PC-3 (cell line): ENCODE measurements at regions not wholly inside any gene's neighbourhood (a gene's known extent, or its start where the extent isn't known, plus 50 kb on each side); places are given as distances from the start of the nearest gene placed in this dataset.

Experiments
- EZH2phosphoT487 ChIP-seq: fragments of 300-600 bp; sonication (generic); IDR thresholded peaks from 2 replicates; pipeline ENCODE4 v1.6.1; 2018; ENCODE audit warnings: mild to moderate bottlenecking, antibody characterized with exemption, low read length, borderline replicate concordance
- TF ChIP-seq, protein P1 (sequence below): fragments of 300-600 bp; sonication (generic); conservative IDR thresholded peaks from 2 replicates; pipeline ENCODE4 v1.5.1; 2017; ENCODE audit warnings: antibody characterized with exemption, low read depth, mild to moderate bottlenecking, low read length

DNA sequence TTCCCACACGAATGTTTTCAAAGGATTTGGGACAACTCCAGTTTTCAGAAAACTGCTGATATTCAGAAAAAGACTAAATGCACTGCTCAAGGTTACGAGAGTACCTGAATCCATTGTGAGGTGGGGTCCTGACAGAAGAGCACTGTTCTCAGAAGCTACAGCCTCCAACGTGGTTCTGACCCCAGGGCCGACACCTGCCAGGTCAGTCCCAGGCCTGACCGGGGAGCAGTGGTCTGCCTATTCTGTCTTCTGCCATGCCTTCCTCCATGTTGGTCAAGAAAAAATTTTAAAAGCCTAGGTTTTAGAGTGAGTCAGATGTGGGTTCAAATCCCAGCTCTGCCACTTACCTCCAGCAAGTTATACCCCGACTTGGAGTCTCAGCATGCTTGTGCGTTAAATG is 212.3 kb downstream of the BCL11A start:
- TF ChIP-seq EZH2phosphoT487: no peak
- TF ChIP-seq, protein P1, sequence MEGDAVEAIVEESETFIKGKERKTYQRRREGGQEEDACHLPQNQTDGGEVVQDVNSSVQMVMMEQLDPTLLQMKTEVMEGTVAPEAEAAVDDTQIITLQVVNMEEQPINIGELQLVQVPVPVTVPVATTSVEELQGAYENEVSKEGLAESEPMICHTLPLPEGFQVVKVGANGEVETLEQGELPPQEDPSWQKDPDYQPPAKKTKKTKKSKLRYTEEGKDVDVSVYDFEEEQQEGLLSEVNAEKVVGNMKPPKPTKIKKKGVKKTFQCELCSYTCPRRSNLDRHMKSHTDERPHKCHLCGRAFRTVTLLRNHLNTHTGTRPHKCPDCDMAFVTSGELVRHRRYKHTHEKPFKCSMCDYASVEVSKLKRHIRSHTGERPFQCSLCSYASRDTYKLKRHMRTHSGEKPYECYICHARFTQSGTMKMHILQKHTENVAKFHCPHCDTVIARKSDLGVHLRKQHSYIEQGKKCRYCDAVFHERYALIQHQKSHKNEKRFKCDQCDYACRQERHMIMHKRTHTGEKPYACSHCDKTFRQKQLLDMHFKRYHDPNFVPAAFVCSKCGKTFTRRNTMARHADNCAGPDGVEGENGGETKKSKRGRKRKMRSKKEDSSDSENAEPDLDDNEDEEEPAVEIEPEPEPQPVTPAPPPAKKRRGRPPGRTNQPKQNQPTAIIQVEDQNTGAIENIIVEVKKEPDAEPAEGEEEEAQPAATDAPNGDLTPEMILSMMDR: no peak
